ENCODE measurements at regions not wholly inside any gene's neighbourhood (a gene's known extent, or its start where the extent isn't known, plus 50 kb on each side); places are given as distances from the start of the nearest gene placed in this dataset.

DNA sequence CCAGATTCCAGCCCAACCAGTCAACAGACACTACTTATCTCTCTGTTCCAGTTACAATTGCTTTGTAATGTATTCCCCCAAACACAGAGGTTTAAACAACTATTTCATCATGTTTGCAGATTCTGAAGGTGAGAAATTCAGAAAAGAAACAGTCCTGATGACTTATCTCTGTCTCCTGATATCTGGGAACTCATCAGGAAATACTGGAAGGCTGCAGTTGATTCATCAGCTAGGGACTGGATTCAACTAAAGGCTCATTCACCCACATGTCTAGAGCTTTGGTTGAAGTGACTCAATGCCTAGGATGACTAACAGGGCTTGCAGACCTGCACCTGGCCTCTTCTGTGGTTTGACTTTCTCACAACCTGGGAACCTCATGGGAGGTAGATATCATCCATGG lies 56.6 kb upstream of the GPC6 start:
- in situ Hi-C loops (cut with MboI; ENCODE audit: low sequenced_read_pairs) = loop anchor here (25.0 kb wide), 1 partner anchor 983 kb away; no protein-coding TSS in a partner anchor
- no TSS peak for BruUV-seq (replicated peaks)
- H3K9me1 ChIP-seq (ENCODE audit: insufficient read depth, low read length) = no peaks in the 10 kb centered on the region
- no peak overlapping the region for H3K18ac ChIP-seq (ENCODE audit: low read depth, low read length)
- no peak overlapping the region for H4K91ac ChIP-seq (ENCODE audit: insufficient read depth, low read depth, low read length)
- no peak overlapping the region for H2AK5ac ChIP-seq (ENCODE audit: low read depth, low read length)
- dilution Hi-C loops (cut with HindIII; ENCODE audit: low sequenced_read_pairs, unreplicated experiment) = no loop called here
- H3K79me1 ChIP-seq (ENCODE audit: low read depth in 1 of 2, low read length in 2 of 2) = no peaks in the 10 kb centered on the region
- POLR2A ChIA-PET (ENCODE audit: unreplicated experiment) = interaction anchor here (0.7 kb wide), 1 partner anchor 57 kb away, joined by 4 read pairs; no protein-coding TSS in a partner anchor
- H3K4me3 ChIP-seq (ENCODE audit: insufficient read depth, low read depth, low read length) = no peak overlapping the region
- CTCF ChIA-PET = no interaction called here
- H3K4me1 ChIP-seq (ENCODE audit: control insufficient read depth, insufficient read depth, low read length) = no peaks in the 10 kb centered on the region; the same call in 1 of the 2 replicates
- H3K9ac ChIP-seq (ENCODE audit: low read depth, low read length) = no peak overlapping the region
- no peaks in the 10 kb centered on the region for H3K9me3 ChIP-seq (ENCODE audit: control insufficient read depth, insufficient read depth, low read length)
- H3K14ac ChIP-seq (replicated peaks; ENCODE audit: low read depth, low read length) = no peak overlapping the region
- no peak overlapping the region for H3K4me2 ChIP-seq (ENCODE audit: low read depth, low read length)
- no peak overlapping the region for H2BK15ac ChIP-seq (ENCODE audit: low read depth, low read length)
- intact Hi-C loops (cut with micrococcal nuclease) = no loop called here
- no peak overlapping the region for H3K27ac ChIP-seq (ENCODE audit: insufficient read depth, low read length)
- no peaks in the 10 kb centered on the region for H3K36me3 ChIP-seq (ENCODE audit: control insufficient read depth, insufficient read depth, low read length)
- DNase-seq (peak; percentile 97), ATAC-seq (ENCODE audit: low read depth) (peak; percentile 59)
- no peak overlapping the region for H2BK20ac ChIP-seq (ENCODE audit: low read depth, low read length)
- H3K4ac ChIP-seq (ENCODE audit: low read depth, low read length) = no peak overlapping the region
- TF ChIP-seq FOS (IDR thresholded peaks at IDR 0.05; ENCODE audit: low read depth, low read length) (peak; percentile 78), RCOR1 (IDR thresholded peaks at IDR 0.05; ENCODE audit: insufficient replicate concordance, low read length) (no peak), CEBPB (IDR thresholded peaks at IDR 0.05; ENCODE audit: low read depth, low read length) (peak; percentile 74), RAD21 (IDR thresholded peaks at IDR 0.05; ENCODE audit: low read length) (no peak), NFE2L2 (IDR thresholded peaks at IDR 0.05; ENCODE audit: low read depth, low read length) (no peak), BHLHE40 (IDR thresholded peaks at IDR 0.05; ENCODE audit: low read depth, low read length) (peak; percentile 57)
- H4K5ac ChIP-seq (ENCODE audit: low read depth, low read length) = no peak overlapping the region
- H3K27me3 ChIP-seq (ENCODE audit: control insufficient read depth, insufficient read depth, low read length) = no peaks in the 10 kb centered on the region
- no peak overlapping the region for H2BK5ac ChIP-seq (ENCODE audit: low read depth, low read length, poor library complexity, severe bottlenecking)
- no peak overlapping the region for H4K8ac ChIP-seq (ENCODE audit: low read depth in 2 of 2, low read length in 2 of 2)
- no peak overlapping the region for H3K23ac ChIP-seq (ENCODE audit: low read depth, low read length)
- no peak overlapping the region for H2BK120ac ChIP-seq (ENCODE audit: low read depth, low read length)
- H4K20me1 ChIP-seq (ENCODE audit: insufficient read depth, low read length) = no peaks in the 10 kb centered on the region
- no peak overlapping the region for H3K56ac ChIP-seq (ENCODE audit: extremely low read depth, insufficient read depth, low read length)
- no peak overlapping the region for H2AK9ac ChIP-seq (replicated peaks; ENCODE audit: low read depth, low read length, poor library complexity)
- no peak overlapping the region for H2AFZ ChIP-seq (replicated peaks; ENCODE audit: low read length, poor library complexity)
